Fibroblast of pulmonary artery (primary cell): ENCODE measurements at regions not wholly inside any gene's neighbourhood (a gene's known extent, or its start where the extent isn't known, plus 50 kb on each side); places are given as distances from the start of the nearest gene placed in this dataset.

ENCODE experiments used
- DNase-seq: peaks from one replicate; pipeline ENCODE4 v3.0.0-alpha.2; 2010; ENCODE audit warnings: low read depth
- H3K4me3 ChIP-seq: replicated peaks from 2 replicates; pipeline ENCODE4 v1.5.1; 2011; ENCODE audit warnings: low read depth, mild to moderate bottlenecking, control low read depth, low read length, moderate library complexity
- CTCF ChIP-seq: IDR thresholded peaks from 2 replicates; pipeline ENCODE4 v1.5.1; 2011; ENCODE audit warnings: mild to moderate bottlenecking, control low read depth, low read length, inconsistent platforms; ENCODE audit errors: missing control alignments

GRCh38 chr4:164572877-164573279, 181.1 kb upstream of the SMIM31 start:
- TF ChIP-seq CTCF = no peak
- no peak for DNase-seq
- H3K4me3 ChIP-seq = no peak overlapping the region

- DNase-seq = no peak
- TF ChIP-seq CTCF = no peak
- no peak overlapping the region for H3K4me3 ChIP-seq
These were observed 178.1 kb upstream of the SMIM31 start for GRCh38 chr4:164575861-164576260.

GRCh38 chr4:164579270-164579942, 174.5 kb upstream of the SMIM31 start:
- no peak overlapping the region for H3K4me3 ChIP-seq
- no peak for DNase-seq
- no peak for TF ChIP-seq CTCF

- no peak overlapping the region for H3K4me3 ChIP-seq
- TF ChIP-seq CTCF = no peak
- no peak for DNase-seq
These were observed 162.3 kb upstream of the SMIM31 start for GRCh38 chr4:164591666-164592065.

- no peak for DNase-seq
- H3K4me3 ChIP-seq = no peak overlapping the region
- TF ChIP-seq CTCF = no peak
These were observed 158.2 kb upstream of the SMIM31 start for GRCh38 chr4:164595751-164596150.

- no peak for TF ChIP-seq CTCF
- no peak overlapping the region for H3K4me3 ChIP-seq
- DNase-seq = no peak
These were observed 157.5 kb upstream of the SMIM31 start for GRCh38 chr4:164596318-164596878.

- DNase-seq = no peak
- no peak overlapping the region for H3K4me3 ChIP-seq
- no peak for TF ChIP-seq CTCF
These were observed 157.0 kb upstream of the SMIM31 start for GRCh38 chr4:164596927-164597326.
